B cell (primary cell): ENCODE measurements at regions not wholly inside any gene's neighbourhood (a gene's known extent, or its start where the extent isn't known, plus 50 kb on each side); places are given as distances from the start of the nearest gene placed in this dataset.

Source experiments
- ATAC-seq: fragments of 200-7000 bp; cut with Tn5 transposase; one replicate; pipeline ENCODE4 v1.10.0; 2021; ENCODE audit warnings: low read depth, mild to moderate bottlenecking, moderate number of reproducible peaks, moderate library complexity
- CTCF ChIA-PET: fragments of 350-600 bp; sonication (Branson Sonifier 250); formaldehyde crosslinking; loops from one replicate; lab custom pipeline; 2021; ENCODE audit warnings: antibody characterized with exemption, inconsistent platforms; lab: Charles Lee
- POLR2A ChIA-PET: fragments of 350-600 bp; sonication (Branson Sonifier 250); formaldehyde crosslinking; loops from one replicate; lab custom pipeline; 2021; ENCODE audit warnings: antibody characterized with exemption; lab: Charles Lee
- DNase-seq: peaks from one replicate; pipeline ENCODE4 v3.0.0; 2013
- H2AFZ ChIP-seq: 2 replicates; pipeline ENCODE4 v1.6.1; 2012; ENCODE audit warnings: mild to moderate bottlenecking, low read depth, low read length; ENCODE audit not compliant: insufficient read depth, poor library complexity, severe bottlenecking
- H3K27ac ChIP-seq, 2 donors: 1 replicate in 1 of 2; 2 replicates in 1 of 2; pipeline ENCODE4 v1.5.1; 2012 to 2013; ENCODE audit warnings: low read length in 2 of 2, mild to moderate bottlenecking in 2 of 2, moderate library complexity in 1 of 2
- H3K27me3 ChIP-seq, 4 experiments: fragments of 200-600 bp in 1 of 4; sonication (generic) in 1 of 4; replicated peaks in 1 of 4; 1 replicate in 2 of 4; 2 replicates in 2 of 4; pipeline versions ENCODE4 v1.6.1 to v1.7.0; 2013 to 2016; ENCODE audit warnings: low read length in 3 of 4, mild to moderate bottlenecking in 2 of 4, mixed read lengths in 1 of 4, moderate library complexity in 1 of 4; ENCODE audit not compliant: insufficient read depth in 4 of 4, control insufficient read depth in 3 of 4; ENCODE audit errors: control extremely low read depth in 1 of 4
- H3K36me3 ChIP-seq, 2 experiments: replicated peaks in 1 of 2; 1 replicate in 1 of 2; 2 replicates in 1 of 2; pipeline versions ENCODE4 v1.6.1 to v1.7.1; 2013; ENCODE audit warnings: low read length in 1 of 2; ENCODE audit not compliant: insufficient read depth in 2 of 2, control insufficient read depth in 1 of 2; ENCODE audit errors: control extremely low read depth in 1 of 2, extremely low read depth in 1 of 2
- H3K4me1 ChIP-seq, 2 donors: fragments of 200-600 bp in 1 of 2; sonication (generic) in 1 of 2; 1 replicate in 1 of 2; 2 replicates in 1 of 2; pipeline versions ENCODE4 v1.5.1 to v1.6.1; 2013 to 2017; ENCODE audit warnings: low read length in 2 of 2; ENCODE audit not compliant: control insufficient read depth in 2 of 2, insufficient read depth in 2 of 2
- H3K4me2 ChIP-seq: replicated peaks from 2 replicates; pipeline ENCODE3; 2012; ENCODE audit warnings: mild to moderate bottlenecking, low read depth, low read length; ENCODE audit not compliant: poor library complexity, severe bottlenecking
- H3K4me3 ChIP-seq, 5 experiments: fragments of 200-600 bp in 1 of 5; sonication (generic) in 1 of 5; 1 replicate in 3 of 5; 2 replicates in 2 of 5; pipeline versions ENCODE4 v1.5.1 to v1.7.0; 2011 to 2016; ENCODE audit warnings: low read length in 4 of 5, mild to moderate bottlenecking in 4 of 5, low read depth in 2 of 5, control low read depth in 1 of 5, moderate library complexity in 1 of 5; ENCODE audit not compliant: insufficient read depth in 1 of 5; ENCODE audit errors: control extremely low read depth in 1 of 5, extremely low read depth in 1 of 5
- H3K79me2 ChIP-seq: fragments of 200-600 bp; sonication (generic); one replicate; pipeline ENCODE4 v1.6.0; 2016; ENCODE audit warnings: low read length; ENCODE audit not compliant: control insufficient read depth, insufficient read depth
- H3K9ac ChIP-seq: fragments of 200-600 bp; sonication (generic); 2 replicates; pipeline ENCODE4 v1.6.1; 2017; ENCODE audit warnings: mild to moderate bottlenecking, low read length, moderate library complexity
- H3K9me3 ChIP-seq, 3 donors: one replicate each; pipeline versions ENCODE4 v1.6.1 to v1.7.1; 2013; ENCODE audit warnings: low read length in 2 of 3; ENCODE audit not compliant: control insufficient read depth in 2 of 3, insufficient read depth in 1 of 3; ENCODE audit errors: control extremely low read depth in 1 of 3
- H4K20me1 ChIP-seq: 2 replicates; pipeline ENCODE4 v1.6.0; 2012; ENCODE audit warnings: mild to moderate bottlenecking, low read length; ENCODE audit not compliant: insufficient read depth, control insufficient read depth, poor library complexity, severe bottlenecking
- H3K27ac Mint-ChIP-seq: one replicate; pipeline ENCODE4 v1.8.0; 2021; ENCODE audit warnings: mixed read lengths
- H3K27me3 Mint-ChIP-seq: one replicate; pipeline ENCODE4 v1.8.0; 2021; ENCODE audit warnings: mixed read lengths
- H3K4me1 Mint-ChIP-seq: one replicate; pipeline ENCODE4 v1.8.0; 2021; ENCODE audit warnings: mixed read lengths
- H3K4me3 Mint-ChIP-seq: one replicate; pipeline ENCODE4 v1.8.0; 2021; ENCODE audit warnings: mixed read lengths
- H3K9me3 Mint-ChIP-seq: one replicate; pipeline ENCODE4 v1.8.0; 2022; ENCODE audit warnings: mixed read lengths; ENCODE audit not compliant: insufficient read depth
- CTCF ChIP-seq: fragments of 200-600 bp; IDR thresholded peaks from one replicate; pipeline ENCODE4 v1.8.0; 2022; ENCODE audit warnings: antibody characterized with exemption, mild to moderate bottlenecking
- EZH2 ChIP-seq: IDR thresholded peaks from 2 replicates; pipeline ENCODE4 v1.6.1; 2012; ENCODE audit warnings: borderline replicate concordance, low read depth, mild to moderate bottlenecking, moderate library complexity, low read length; ENCODE audit not compliant: insufficient read depth, poor library complexity, severe bottlenecking
- WGBS: methylation state at CpG from one replicate; pipeline ENCODE4 v1.1.5; 2013; ENCODE audit warnings: missing lambda C conversion rate; ENCODE audit not compliant: insufficient coverage; 5-methylcytosine and 5-hydroxymethylcytosine counted together
- intact Hi-C: fragments of 100-400 bp; cut with micrococcal nuclease; formaldehyde crosslinking; loops from one replicate; pipeline ENCODE4 v1.10.0; 2022

DNA sequence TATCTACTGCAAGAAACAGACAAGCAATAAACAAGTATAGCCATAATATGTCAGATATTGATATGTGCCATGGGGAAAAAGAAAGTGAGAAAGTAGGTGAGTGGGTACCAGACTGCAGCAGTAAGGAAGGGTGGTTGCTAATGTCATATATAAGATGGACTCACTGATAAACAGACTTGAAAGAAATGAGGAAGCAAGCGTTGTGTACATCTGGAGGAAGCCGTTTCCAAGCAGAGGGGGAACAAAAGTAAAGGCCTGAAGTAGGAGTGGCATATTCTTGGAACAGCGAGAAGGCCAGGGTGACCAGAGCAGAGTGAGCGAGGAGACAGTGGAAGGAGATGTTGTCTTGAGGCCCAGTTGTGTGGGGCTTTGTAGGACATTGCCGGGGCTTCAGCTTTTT lies 142.2 kb upstream of the MAP3K1 start:
- Mint-ChIP-seq H3K4me1 (peaks cover 66% of the 10 kb centered on the region), H3K9me3 (no peaks in the 10 kb centered on the region), H3K4me3 (peak overlapping the region; percentile 14), H3K27me3 (no peaks in the 10 kb centered on the region), H3K27ac (peak overlapping the region; percentile 77)
- DNase-seq (peak; percentile 60), ATAC-seq (no peak)
- H3K9me3 ChIP-seq: no peaks in the 10 kb centered on the region
- peaks cover 55% of the 10 kb centered on the region in 2 donors for H3K4me1 ChIP-seq
- POLR2A ChIA-PET: interaction anchor here (0.8 to 1.2 kb wide), 2 partner anchors 13 to 164 kb away, joined by 3 to 5 read pairs; no protein-coding TSS in a partner anchor
- peaks cover 4% of the 10 kb centered on the region for H3K79me2 ChIP-seq
- peak overlapping the region in 1 of 5 experiments; percentile 20 for H3K4me3 ChIP-seq
- CTCF ChIA-PET: interaction anchor here (0.5 to 1.2 kb wide), 2 partner anchors 27 to 403 kb away, joined by 4 read pairs; no protein-coding TSS in a partner anchor
- no peaks in the 10 kb centered on the region for H3K36me3 ChIP-seq
- no peaks in the 10 kb centered on the region for H4K20me1 ChIP-seq
- WGBS: 35% methylated on average over 5 of the region's 5 CpGs
- TF ChIP-seq CTCF (no peak), EZH2 (no peak)
- no peaks in the 10 kb centered on the region for H3K27me3 ChIP-seq
- intact Hi-C loops: loop anchor here (10.0 kb wide), 1 partner anchor 502 kb away; the partner anchor contains the start of gene GPBP1
- peak overlapping the region; percentile 40 for H3K4me2 ChIP-seq
- H2AFZ ChIP-seq: peak overlapping the region; percentile 64
- peak overlapping the region; percentile 25 to 50 for H3K27ac ChIP-seq
- no peak overlapping the region for H3K9ac ChIP-seq

DNA sequence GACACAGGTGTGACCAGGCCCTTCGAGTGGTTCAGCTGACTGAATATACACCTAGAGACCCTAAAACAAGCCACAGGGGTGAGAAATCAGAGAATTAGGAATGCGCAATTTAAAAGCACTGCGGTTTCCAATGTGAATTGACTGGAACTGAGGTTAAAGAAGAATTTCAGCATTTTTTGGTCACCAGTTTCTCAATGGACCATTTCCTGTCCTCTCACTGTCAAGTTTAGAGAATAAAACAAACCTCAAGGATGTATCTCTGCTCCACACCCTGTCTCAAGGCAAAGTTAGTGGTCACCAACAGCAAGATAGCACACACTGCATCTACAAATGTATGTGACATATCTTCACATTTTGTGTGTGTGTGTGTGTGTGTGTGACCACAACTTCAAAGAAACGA lies 143.8 kb upstream of the MAP3K1 start:
- Histone ChIP-seq H3K4me2 (peak overlapping the region; percentile 66), H3K9ac (no peak overlapping the region), H2AFZ (no peak overlapping the region), H3K9me3 (no peaks in the 10 kb centered on the region), H3K36me3 (no peaks in the 10 kb centered on the region), H3K27ac (peak overlapping the region in 1 of 2 donors; percentile 97), H3K4me3 (no peak overlapping the region), H3K27me3 (no peaks in the 10 kb centered on the region), H3K79me2 (peaks cover 9% of the 10 kb centered on the region), H3K4me1 (peaks cover 58% of the 10 kb centered on the region in 2 donors), H4K20me1 (no peaks in the 10 kb centered on the region)
- no peak for DNase-seq
- WGBS: 100% methylated on average over 2 of the region's 4 CpGs
- POLR2A ChIA-PET: interaction anchor here (2.1 kb wide), 1 partner anchor 12 kb away, joined by 8 read pairs; no protein-coding TSS in a partner anchor
- CTCF ChIA-PET: interaction anchor here (1.3 kb wide), 1 partner anchor 162 kb away, joined by 5 read pairs; no protein-coding TSS in a partner anchor
- H3K27me3 Mint-ChIP-seq: no peaks in the 10 kb centered on the region
- ATAC-seq: no peak
- intact Hi-C loops: loop anchor here (2.0 to 10.0 kb wide), 2 partner anchors 257 to 503 kb away; partner anchors contain the start of gene GPBP1
- TF ChIP-seq EZH2 (no peak), CTCF (no peak)
- H3K9me3 Mint-ChIP-seq: no peaks in the 10 kb centered on the region
- H3K4me1 Mint-ChIP-seq: peaks cover 73% of the 10 kb centered on the region
- H3K27ac Mint-ChIP-seq: peak overlapping the region; percentile 86
- no peak overlapping the region for H3K4me3 Mint-ChIP-seq
